AG04449 (cell line): ENCODE measurements at regions not wholly inside any gene's neighbourhood (a gene's known extent, or its start where the extent isn't known, plus 50 kb on each side); places are given as distances from the start of the nearest gene placed in this dataset.

ENCODE experiments used
- CTCF ChIA-PET: fragments of 350-600 bp; formaldehyde crosslinking; extraction: SDS; loops from one replicate; lab custom pipeline; 2021; ENCODE audit warnings: antibody characterized with exemption; lab: Yijun Ruan, JAX
- POLR2A ChIA-PET: fragments of 400-600, 350-600 bp; formaldehyde crosslinking; extraction: SDS; loops from one replicate; lab custom pipeline; 2020; ENCODE audit warnings: antibody characterized with exemption, inconsistent platforms; lab: Yijun Ruan, JAX
- DNase-seq: peaks from one replicate; pipeline ENCODE4 v3.0.0-alpha.2; 2010; ENCODE audit warnings: low read depth, low spot score
- H3K4me3 ChIP-seq: 2 replicates; pipeline ENCODE4 v1.5.1; 2011; ENCODE audit warnings: low read depth, mild to moderate bottlenecking, control low read depth, low read length
- CTCF ChIP-seq: IDR thresholded peaks from one replicate; pipeline ENCODE4 v1.5.1; 2011; ENCODE audit warnings: mild to moderate bottlenecking, moderate library complexity, low read length, control low read depth, inconsistent platforms; ENCODE audit not compliant: insufficient read depth; ENCODE audit errors: missing control alignments

- no peak for DNase-seq
- TF ChIP-seq CTCF: no peak
- POLR2A ChIA-PET: no interaction called here
- H3K4me3 ChIP-seq: no peak overlapping the region
- CTCF ChIA-PET: no interaction called here
Measured at GRCh38 chr4:12958436-12958835, 525.7 kb downstream of the RAB28 start.

GRCh38 chr4:12957108-12957507 is 527.0 kb downstream of the RAB28 start:
- no peak for DNase-seq
- CTCF ChIA-PET: no interaction called here
- POLR2A ChIA-PET: no interaction called here

GRCh38 chr4:12956026-12956425 is 528.1 kb downstream of the RAB28 start:
- POLR2A ChIA-PET: no interaction called here
- TF ChIP-seq CTCF: no peak
- CTCF ChIA-PET: no interaction called here
- no peak overlapping the region for H3K4me3 ChIP-seq
- no peak for DNase-seq

More at GRCh38 chr4:12957108-12957507, 527.0 kb downstream of the RAB28 start:
- no peak for TF ChIP-seq CTCF
- H3K4me3 ChIP-seq: no peak overlapping the region

GRCh38 chr4:12949719-12950490 is 534.2 kb downstream of the RAB28 start:
- ChIA-PET POLR2A (no interaction called here), CTCF (no interaction called here)
- TF ChIP-seq CTCF: no peak
- H3K4me3 ChIP-seq: no peak overlapping the region
- DNase-seq: no peak

GRCh38 chr4:12943069-12943468 is 541.1 kb downstream of the RAB28 start:
- CTCF ChIA-PET: no interaction called here
- POLR2A ChIA-PET: no interaction called here
- TF ChIP-seq CTCF: no peak
- DNase-seq: no peak
- H3K4me3 ChIP-seq: no peak overlapping the region

- ChIA-PET CTCF (no interaction called here), POLR2A (no interaction called here)
- no peak for DNase-seq
- TF ChIP-seq CTCF: no peak
- H3K4me3 ChIP-seq: no peak overlapping the region
Measured at GRCh38 chr4:12933760-12934221, 550.3 kb downstream of the RAB28 start.
